ENCODE measurements at regions not wholly inside any gene's neighbourhood (a gene's known extent, or its start where the extent isn't known, plus 50 kb on each side); places are given as distances from the start of the nearest gene placed in this dataset.

- TF ChIP-seq, protein P1, sequence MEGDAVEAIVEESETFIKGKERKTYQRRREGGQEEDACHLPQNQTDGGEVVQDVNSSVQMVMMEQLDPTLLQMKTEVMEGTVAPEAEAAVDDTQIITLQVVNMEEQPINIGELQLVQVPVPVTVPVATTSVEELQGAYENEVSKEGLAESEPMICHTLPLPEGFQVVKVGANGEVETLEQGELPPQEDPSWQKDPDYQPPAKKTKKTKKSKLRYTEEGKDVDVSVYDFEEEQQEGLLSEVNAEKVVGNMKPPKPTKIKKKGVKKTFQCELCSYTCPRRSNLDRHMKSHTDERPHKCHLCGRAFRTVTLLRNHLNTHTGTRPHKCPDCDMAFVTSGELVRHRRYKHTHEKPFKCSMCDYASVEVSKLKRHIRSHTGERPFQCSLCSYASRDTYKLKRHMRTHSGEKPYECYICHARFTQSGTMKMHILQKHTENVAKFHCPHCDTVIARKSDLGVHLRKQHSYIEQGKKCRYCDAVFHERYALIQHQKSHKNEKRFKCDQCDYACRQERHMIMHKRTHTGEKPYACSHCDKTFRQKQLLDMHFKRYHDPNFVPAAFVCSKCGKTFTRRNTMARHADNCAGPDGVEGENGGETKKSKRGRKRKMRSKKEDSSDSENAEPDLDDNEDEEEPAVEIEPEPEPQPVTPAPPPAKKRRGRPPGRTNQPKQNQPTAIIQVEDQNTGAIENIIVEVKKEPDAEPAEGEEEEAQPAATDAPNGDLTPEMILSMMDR (IDR thresholded peaks at IDR 0.05; ENCODE audit: low read depth, low read length) = no peak
- DNase-seq (ENCODE audit: extremely low read depth, low read depth) = no peak
Measured at GRCh38 chr11:115087791-115088190, 409.5 kb downstream of the NXPE2 start.

DNA sequence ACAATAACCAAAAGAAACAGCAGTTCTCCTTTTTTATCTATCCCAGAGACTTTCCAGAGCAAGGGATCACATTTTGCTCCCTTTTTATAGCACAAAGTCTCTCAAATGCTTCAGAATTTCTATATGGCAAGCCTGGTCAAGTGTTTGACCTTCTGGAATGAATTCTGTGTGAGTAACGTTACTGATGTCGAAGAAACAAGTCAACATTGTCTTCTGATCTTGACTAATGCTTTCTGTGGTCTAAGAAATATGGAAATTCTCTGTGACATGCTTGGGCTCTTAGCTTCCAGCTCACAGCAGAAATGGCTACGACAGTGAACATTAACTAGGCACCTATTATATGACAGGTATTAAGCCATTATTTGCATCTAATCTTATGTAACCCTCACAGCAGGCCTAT lies 411.7 kb downstream of the CADM1 start:
- TF ChIP-seq, protein P1 (IDR thresholded peaks at IDR 0.05; ENCODE audit: low read depth, low read length) = no peak
- no peak for DNase-seq (ENCODE audit: extremely low read depth, low read depth)

DNA sequence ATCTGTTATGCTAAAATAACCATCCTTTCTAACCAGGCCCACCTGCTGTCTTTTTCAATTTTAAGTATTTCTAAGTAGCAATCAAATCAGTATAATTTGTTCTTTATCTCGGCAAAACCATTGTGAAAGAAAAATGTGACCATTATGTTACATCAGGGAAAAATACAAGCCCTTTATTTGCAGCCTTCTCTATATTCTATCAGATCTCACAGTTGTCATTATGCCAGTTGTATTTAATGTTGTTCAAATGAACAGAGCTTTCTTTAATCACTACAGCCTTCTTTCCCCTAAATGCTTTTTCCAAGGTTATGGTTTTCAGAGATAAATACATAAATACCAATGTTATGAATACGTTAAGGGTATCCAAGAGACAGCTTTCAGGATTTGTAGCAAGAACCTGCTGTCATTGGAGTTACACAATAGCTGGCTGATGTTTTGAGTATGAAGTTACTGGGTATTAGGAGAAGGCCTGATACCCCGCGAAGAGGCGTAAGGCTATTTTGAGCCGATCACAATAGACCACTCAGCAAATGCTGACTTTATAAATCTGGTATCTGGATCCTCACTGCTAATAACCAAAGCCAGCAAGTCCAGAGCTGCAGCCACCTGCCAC lies 406.3 kb downstream of the CADM1 start:
- DNase-seq (ENCODE audit: extremely low read depth, low read depth) = no peak

DNA sequence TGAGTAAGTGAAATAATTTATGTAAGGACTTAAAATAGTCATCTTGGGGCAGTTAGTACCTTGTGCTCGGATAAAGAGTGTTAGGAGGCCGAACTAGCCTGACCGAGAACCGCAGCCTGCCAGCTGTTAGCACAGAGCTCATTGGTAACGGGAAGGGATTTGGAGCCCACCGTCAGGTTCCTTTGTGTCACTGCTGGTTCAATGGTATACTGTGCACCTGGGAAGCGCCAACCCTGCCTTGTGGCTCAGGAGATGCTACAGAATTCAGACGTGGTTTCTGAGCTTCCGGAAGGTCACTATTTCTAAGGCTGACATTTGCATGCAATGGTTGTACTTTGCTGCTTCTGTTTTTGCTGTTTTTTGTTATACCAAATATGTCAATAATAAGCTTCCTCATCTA lies 403.5 kb downstream of the CADM1 start:
- TF ChIP-seq, protein P1 (IDR thresholded peaks at IDR 0.05; ENCODE audit: low read depth, low read length) = no peak
- no peak for DNase-seq (ENCODE audit: extremely low read depth, low read depth)

More for the DNA sequence above, 406.3 kb downstream of the CADM1 start:
- TF ChIP-seq, protein P1 (IDR thresholded peaks at IDR 0.05; ENCODE audit: low read depth, low read length) = no peak

DNA sequence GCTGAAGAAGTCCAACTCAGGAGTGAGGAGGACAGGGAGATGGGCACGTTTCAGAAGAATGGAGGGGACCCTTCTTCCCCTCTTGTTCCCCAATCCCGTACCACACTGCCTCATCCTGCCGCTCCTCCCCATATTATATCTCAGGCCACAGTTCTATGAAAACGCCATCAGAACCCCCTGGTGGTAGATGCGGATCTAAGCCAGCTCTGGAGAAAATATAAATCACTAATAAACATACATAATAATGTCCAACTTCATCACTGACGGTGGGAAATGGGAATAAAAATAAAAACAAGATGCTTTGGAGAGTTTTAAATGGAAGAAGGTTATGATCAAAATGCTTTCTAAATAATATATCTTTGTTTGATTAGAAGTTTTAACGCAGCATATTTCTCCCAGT lies 400.3 kb downstream of the CADM1 start:
- TF ChIP-seq, protein P1 (IDR thresholded peaks at IDR 0.05; ENCODE audit: low read depth, low read length) = no peak
- no peak for DNase-seq (ENCODE audit: extremely low read depth, low read depth)

GRCh38 chr11:115104851-115105453 lies 399.3 kb downstream of the CADM1 start:
- TF ChIP-seq, protein P1 (IDR thresholded peaks at IDR 0.05; ENCODE audit: low read depth, low read length) = no peak
- DNase-seq (ENCODE audit: extremely low read depth, low read depth) = no peak

- TF ChIP-seq, protein P1 (IDR thresholded peaks at IDR 0.05; ENCODE audit: low read depth, low read length) = no peak
- no peak for DNase-seq (ENCODE audit: extremely low read depth, low read depth)
Measured at GRCh38 chr11:115111066-115111465, 393.1 kb downstream of the CADM1 start.
